NOMO-1 treated with dmso at 0.1 percent for 144 hours (cell line): ENCODE measurements at regions not wholly inside any gene's neighbourhood (a gene's known extent, or its start where the extent isn't known, plus 50 kb on each side); places are given as distances from the start of the nearest gene placed in this dataset.

ENCODE experiments used
- DNase-seq: peaks from one replicate; lab custom pipeline; 2025; ENCODE audit not compliant: unreplicated experiment; lab: John Stamatoyannopoulos, UW

- no peak for DNase-seq
Observed at GRCh38 chr4:4808086-4808485, 51.4 kb upstream of the MSX1 start.

GRCh38 chr4:4805887-4806286, 53.6 kb upstream of the MSX1 start:
- no peak for DNase-seq

GRCh38 chr4:4803912-4804296, 55.6 kb upstream of the MSX1 start:
- DNase-seq: no peak

GRCh38 chr4:4803216-4803911, 56.1 kb upstream of the MSX1 start:
- no peak for DNase-seq

GRCh38 chr4:4800646-4801408, 58.6 kb upstream of the MSX1 start:
- DNase-seq: no peak

GRCh38 chr4:4794421-4794820, 65.0 kb upstream of the MSX1 start:
- DNase-seq: no peak

GRCh38 chr4:4792466-4792865, 67.0 kb upstream of the MSX1 start:
- DNase-seq: no peak

- no peak for DNase-seq
Observed at GRCh38 chr4:4791299-4792111, 68.0 kb upstream of the MSX1 start.

- no peak for DNase-seq
Observed at GRCh38 chr4:4789462-4789861, 70.0 kb upstream of the MSX1 start.

GRCh38 chr4:4788573-4788972, 70.9 kb upstream of the MSX1 start:
- no peak for DNase-seq

GRCh38 chr4:4787421-4787820, 72.0 kb upstream of the MSX1 start:
- peak; percentile 21 for DNase-seq

- no peak for DNase-seq
Observed at GRCh38 chr4:4784379-4784778, 75.1 kb upstream of the MSX1 start.

- DNase-seq: no peak
Observed at GRCh38 chr4:4783847-4784246, 75.6 kb upstream of the MSX1 start.

- DNase-seq: no peak
Observed at GRCh38 chr4:4782969-4783368, 76.5 kb upstream of the MSX1 start.

- no peak for DNase-seq
Observed at GRCh38 chr4:4781936-4782707, 77.3 kb upstream of the MSX1 start.

GRCh38 chr4:4780729-4781244, 78.7 kb upstream of the MSX1 start:
- DNase-seq: no peak

GRCh38 chr4:4779486-4779885, 80.0 kb upstream of the MSX1 start:
- DNase-seq: no peak

- DNase-seq: no peak
Observed at GRCh38 chr4:4779054-4779453, 80.4 kb upstream of the MSX1 start.

GRCh38 chr4:4778554-4778953, 80.9 kb upstream of the MSX1 start:
- no peak for DNase-seq

- DNase-seq: no peak
Observed at GRCh38 chr4:4776934-4777333, 82.5 kb upstream of the MSX1 start.

GRCh38 chr4:4776335-4776734, 83.1 kb upstream of the MSX1 start:
- DNase-seq: no peak
